Esophagus squamous epithelium (tissue), 4 donors: ENCODE measurements at regions not wholly inside any gene's neighbourhood (a gene's known extent, or its start where the extent isn't known, plus 50 kb on each side); places are given as distances from the start of the nearest gene placed in this dataset.

Experiments used
- POLR2A ChIP-seq, 4 donors: fragments of 450-650 bp; IDR thresholded peaks; one replicate each; pipeline ENCODE4 v1.6.1; 2017; ENCODE audit warnings: antibody characterized with exemption in 4 of 4, mild to moderate bottlenecking in 4 of 4, moderate library complexity in 3 of 4
- TF ChIP-seq, protein P1 (sequence below), 6 experiments: fragments of 450-650 bp in 4 of 6; fragments of 200-600 bp in 2 of 6; sonication (generic) in 2 of 6; IDR thresholded peaks; one replicate each; pipeline ENCODE4 v1.5.1; 2016 to 2019; ENCODE audit warnings: antibody characterized with exemption in 6 of 6, mild to moderate bottlenecking in 4 of 6, moderate library complexity in 4 of 6

DNA sequence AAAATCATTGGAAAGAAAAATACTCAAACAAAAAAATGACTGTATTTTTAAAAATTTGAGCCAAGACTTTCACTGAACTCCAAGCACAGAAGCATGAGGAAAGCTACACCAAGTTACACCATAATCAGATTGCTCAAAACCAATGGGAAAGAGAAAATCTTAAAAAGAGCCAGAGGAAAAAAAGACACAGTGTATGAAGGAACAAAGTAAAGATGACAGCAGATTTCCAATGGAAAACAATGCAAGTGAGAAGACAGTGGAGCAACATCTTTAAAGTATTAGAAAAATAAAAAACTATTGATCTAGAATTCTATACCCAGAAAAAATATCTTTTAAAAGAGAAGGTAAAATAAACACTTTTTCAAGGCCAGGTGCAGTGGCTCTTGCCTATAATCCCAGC, 147.8 kb upstream of the ZBTB40 start:
- TF ChIP-seq, protein P1, sequence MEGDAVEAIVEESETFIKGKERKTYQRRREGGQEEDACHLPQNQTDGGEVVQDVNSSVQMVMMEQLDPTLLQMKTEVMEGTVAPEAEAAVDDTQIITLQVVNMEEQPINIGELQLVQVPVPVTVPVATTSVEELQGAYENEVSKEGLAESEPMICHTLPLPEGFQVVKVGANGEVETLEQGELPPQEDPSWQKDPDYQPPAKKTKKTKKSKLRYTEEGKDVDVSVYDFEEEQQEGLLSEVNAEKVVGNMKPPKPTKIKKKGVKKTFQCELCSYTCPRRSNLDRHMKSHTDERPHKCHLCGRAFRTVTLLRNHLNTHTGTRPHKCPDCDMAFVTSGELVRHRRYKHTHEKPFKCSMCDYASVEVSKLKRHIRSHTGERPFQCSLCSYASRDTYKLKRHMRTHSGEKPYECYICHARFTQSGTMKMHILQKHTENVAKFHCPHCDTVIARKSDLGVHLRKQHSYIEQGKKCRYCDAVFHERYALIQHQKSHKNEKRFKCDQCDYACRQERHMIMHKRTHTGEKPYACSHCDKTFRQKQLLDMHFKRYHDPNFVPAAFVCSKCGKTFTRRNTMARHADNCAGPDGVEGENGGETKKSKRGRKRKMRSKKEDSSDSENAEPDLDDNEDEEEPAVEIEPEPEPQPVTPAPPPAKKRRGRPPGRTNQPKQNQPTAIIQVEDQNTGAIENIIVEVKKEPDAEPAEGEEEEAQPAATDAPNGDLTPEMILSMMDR (IDR thresholded peaks at IDR 0.05): no peak
- no peak for TF ChIP-seq POLR2A (IDR thresholded peaks at IDR 0.05)
